GM21528 (cell line): ENCODE measurements at regions not wholly inside any gene's neighbourhood (a gene's known extent, or its start where the extent isn't known, plus 50 kb on each side); places are given as distances from the start of the nearest gene placed in this dataset.
"Not testable (repeated sequence)": the region's sequence is repeated elsewhere in the genome, so short reads cannot be mapped to it uniquely, and the experiment has no call there.

Experiments
- ATAC-seq: cut with Tn5 transposase; IDR thresholded peaks from one replicate; pipeline ENCODE4 v1.9.1; 2021; ENCODE audit warnings: mild to moderate bottlenecking, moderate library complexity; ENCODE audit not compliant: unreplicated experiment, low FRiP score

- not testable (repeated sequence) for ATAC-seq
Observed at GRCh38 chr7:131059401-131059800, 268.3 kb upstream of the MKLN1 start.

DNA sequence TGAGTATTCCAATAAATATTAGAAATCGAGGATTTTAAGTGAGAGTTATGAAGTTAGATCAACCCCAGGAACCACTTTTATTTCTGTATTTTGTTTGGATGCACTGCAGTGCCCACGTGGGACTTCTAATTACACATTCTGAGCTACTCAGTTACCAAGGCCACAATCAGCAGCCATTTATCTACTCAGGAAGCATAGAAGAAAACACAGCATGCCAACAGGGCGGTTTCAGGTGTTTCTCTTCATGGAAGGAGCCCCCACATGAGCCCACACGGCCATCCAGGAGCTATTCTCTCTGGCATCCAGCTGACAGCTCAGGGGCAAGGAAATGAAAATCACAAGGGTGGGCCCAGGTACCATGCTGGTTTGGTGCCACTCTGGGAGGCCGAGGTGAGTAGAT lies 266.5 kb upstream of the MKLN1 start:
- no peak for ATAC-seq

GRCh38 chr7:131061818-131062217 lies 265.9 kb upstream of the MKLN1 start:
- ATAC-seq: no peak

DNA sequence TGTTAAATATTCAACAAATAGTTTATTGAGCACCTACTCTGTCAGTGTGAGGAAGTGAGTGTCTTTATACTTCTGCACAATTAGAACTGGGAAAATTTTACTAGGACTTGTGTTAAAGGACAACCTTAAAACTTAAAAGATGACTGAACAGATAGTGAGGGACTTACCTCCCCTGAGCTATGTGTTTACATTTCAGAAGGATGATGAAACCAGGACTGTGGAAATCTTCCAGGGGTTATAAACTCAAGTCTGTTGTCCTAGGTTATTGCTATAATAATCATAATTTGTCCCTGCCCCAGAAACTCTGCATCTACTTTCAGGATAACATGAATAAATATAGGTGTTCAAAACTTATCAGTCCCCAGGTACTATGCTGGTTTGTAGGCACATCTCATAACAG lies 261.0 kb upstream of the MKLN1 start:
- ATAC-seq: no peak

DNA sequence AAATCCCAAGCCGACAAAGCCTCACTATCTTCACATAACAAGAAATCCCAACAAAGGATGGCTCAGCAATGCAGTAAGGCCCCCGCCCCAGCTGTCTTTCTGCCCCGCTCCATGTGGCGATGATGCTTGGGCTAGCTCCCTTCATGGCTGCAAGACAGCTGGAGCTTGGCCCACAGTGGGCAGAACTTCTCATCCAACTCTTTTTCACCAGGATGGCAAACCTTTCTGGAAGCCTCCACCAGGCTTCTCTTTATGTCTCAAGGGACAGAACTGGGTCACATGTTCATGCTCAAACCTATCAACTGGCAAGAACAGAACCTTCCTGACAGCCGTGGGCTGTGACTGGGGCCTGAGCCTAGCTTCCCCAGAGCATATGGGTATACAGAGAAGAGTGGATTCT lies 260.5 kb upstream of the MKLN1 start:
- ATAC-seq: no peak

DNA sequence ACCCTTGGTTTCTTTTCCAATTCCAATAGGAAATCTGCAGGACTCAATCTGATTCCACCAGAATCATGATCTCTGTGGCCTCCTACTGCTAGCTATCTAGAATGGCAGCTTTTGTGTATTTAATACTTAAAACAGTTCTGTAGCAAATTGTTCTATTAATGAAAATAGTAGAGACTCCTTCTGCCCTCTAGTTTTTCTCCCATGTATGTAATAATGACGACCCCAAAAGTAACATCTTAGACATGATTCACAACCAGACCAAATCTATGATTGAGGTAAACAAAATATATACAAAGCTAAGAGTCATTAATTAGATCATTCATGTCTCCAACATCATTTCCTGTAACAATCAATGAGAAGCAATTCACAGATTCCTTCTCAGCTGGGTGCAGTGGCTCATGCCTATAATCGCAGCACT lies 259.1 kb upstream of the MKLN1 start:
- no peak for ATAC-seq

DNA sequence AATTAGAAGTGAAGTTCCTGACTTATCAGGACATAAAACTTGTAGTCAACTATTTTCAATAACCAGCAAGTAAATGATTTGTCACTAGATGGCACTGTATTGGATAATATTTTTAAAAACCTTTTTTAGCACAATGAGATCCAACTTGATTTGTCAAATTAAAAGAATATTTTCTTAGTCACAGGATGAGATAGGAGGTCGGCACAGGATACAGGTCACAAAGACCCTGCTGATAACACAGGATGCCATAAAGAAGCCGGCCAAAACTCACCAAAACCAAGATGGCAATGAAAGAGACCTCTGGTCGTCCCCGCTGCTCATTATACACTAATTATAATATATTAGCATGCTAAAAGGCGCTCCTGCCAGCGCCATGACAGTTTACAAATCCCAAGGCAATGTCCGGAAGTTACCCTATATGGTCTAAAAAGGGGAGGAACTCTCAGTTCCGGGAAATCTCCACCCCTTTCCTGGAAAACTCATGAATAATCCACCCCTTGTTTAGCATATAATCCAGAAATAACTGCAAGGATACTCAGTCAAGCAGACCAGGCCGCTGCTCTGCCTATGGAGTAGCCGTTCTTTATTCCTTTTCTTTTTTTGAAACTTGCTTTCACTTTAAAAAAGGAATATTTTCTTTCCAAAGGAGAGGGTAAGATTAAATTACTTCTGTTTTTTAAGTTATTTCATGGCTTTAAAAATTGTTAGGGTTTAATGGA lies 255.7 kb upstream of the MKLN1 start:
- no peak for ATAC-seq

GRCh38 chr7:131072505-131073091 lies 255.1 kb upstream of the MKLN1 start:
- ATAC-seq: no peak

- ATAC-seq: no peak
Observed at GRCh38 chr7:131074043-131074442, 253.6 kb upstream of the MKLN1 start.

GRCh38 chr7:131074585-131074984 lies 253.1 kb upstream of the MKLN1 start:
- no peak for ATAC-seq

GRCh38 chr7:131075406-131075805 lies 252.3 kb upstream of the MKLN1 start:
- ATAC-seq: no peak

DNA sequence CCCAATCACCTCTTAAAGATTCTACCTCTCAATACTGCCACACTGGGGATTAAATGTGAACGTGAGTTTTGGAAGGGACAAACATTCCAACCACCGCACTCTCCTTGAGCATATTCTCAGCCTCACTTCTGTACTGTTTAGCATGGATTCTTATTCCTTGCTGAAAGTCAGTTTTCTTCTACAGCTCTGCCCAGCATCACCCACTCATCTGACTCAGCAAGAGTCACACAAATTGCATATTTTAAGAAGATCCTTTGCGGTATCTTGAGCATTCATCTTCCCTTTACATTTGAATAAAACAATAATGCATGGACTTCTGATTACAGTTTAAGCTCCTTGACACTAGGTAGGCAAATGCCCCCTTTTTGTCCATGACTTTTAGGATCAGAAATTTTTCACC lies 251.6 kb upstream of the MKLN1 start:
- no peak for ATAC-seq

DNA sequence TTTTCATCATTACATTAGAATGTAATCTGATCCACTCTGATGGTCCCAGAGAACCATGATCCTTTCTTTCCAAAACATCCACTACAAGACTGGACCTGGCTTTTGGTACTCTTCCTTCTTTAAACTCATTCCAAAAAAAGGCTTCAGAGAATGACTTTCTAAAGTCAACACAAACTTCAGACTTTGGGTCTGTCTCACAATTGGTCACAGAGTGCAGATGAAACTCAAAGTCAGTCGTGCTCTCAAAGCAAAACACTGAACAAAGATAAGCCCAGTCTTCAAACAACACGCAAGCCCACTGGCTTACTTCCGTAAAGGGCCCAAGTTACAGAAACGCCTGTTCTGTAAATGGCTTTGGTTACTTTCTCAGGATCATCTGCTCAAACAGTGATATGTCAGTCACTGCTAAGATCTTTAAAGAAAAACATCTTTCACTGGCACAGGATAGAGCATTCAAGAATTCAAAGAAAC lies 250.9 kb upstream of the MKLN1 start:
- ATAC-seq: no peak

DNA sequence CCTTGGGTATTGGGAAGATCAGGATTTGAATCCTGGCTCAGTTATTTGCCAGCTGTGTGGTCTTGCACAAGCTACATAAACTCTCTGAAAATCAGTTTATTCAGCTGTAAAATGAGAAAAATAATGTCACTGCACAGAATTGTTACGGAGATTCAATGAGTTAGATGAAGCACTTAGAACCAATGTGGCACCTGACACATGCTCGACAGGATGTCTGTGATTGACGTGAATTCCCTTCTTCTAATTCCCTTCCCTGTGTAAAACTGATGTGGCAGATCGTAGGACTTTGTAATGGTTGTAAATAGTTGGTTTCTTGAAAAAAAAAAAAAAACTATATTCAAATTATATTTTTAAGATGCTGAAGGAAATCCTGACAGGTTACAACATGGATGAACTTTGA lies 249.9 kb upstream of the MKLN1 start:
- ATAC-seq: no peak

DNA sequence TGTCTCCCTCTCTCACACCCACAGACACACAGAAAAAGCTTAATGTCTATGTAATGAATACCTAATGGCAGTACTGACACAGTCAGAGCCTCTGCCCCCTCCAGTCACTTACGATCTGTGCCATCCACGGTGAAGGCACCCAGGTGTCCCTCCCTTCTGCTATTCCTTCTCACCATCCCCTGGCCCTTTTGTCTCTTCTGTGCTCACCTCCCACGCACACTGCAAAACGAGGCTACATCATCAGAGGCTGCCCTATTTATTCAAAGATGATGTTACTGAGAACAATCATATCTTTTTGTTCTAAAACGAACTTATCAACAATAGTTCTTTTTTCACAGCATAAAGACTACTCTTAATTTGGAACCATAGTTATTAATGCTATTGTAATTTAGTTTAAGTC lies 246.9 kb upstream of the MKLN1 start:
- no peak for ATAC-seq

DNA sequence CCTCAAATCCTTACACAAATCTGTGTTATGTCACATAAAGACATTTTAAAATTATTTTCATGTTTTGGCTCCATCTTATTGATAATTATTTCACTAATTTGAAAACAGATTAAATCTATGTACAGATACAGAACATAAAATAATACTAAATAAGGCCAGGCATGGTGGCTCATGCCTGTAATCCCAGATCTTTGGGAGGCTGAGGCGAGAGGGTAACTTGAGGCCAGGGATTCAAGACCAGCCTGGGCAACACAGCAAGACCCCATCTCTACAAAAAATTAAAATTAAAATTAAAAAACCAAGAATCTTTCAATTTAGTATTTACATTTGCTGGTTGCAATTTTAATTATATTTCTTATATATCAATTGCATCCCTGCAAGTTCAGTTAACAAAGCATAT lies 246.4 kb upstream of the MKLN1 start:
- ATAC-seq: no peak

GRCh38 chr7:131083781-131084180 lies 243.9 kb upstream of the MKLN1 start:
- ATAC-seq: no peak

DNA sequence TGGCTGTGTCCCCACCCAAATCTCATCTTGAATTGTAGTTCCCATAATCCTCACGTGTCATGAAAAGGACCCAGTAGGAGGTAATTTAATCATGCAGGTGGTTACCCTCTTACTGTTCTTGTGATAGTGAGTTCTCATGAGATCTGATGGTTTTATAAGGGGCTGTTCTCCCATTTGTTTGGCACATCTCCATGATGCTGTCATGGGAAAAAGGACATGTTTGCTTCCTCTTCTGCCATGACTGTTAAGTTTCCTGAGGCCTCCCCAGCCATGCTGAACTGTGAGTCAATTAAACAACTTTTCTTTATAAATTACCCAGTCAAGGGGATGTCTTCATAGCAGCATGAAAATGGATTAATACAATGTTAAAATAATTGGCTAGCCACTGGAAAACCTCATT lies 243.3 kb upstream of the MKLN1 start:
- not testable (repeated sequence) for ATAC-seq

- ATAC-seq: no peak
Observed at GRCh38 chr7:131087756-131088658, 239.7 kb upstream of the MKLN1 start.

DNA sequence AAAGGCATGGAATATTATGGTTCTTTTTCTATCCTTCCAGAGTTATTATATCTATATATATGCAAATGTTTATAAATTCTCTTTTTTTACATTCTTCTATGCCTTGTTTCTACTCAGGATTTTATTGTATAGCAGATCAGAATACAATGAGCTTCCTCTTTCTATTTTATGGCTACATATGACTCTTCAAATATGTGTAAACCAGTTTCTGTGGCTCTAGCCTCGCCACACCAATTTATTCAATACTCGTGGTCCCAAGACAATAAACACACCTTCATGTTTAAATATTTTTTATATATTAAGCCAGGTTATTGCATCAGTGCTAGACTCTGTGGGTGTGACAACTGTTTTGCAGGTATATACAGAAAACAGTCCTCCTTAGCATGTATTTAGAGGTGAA lies 237.5 kb upstream of the MKLN1 start:
- no peak for ATAC-seq
